ENCODE measurements at regions not wholly inside any gene's neighbourhood (a gene's known extent, or its start where the extent isn't known, plus 50 kb on each side); places are given as distances from the start of the nearest gene placed in this dataset.

GRCh38 chr18:24926649-24927048, 425.3 kb downstream of the ZNF521 start:
- TF ChIP-seq TAF1 (IDR thresholded peaks at IDR 0.05; ENCODE audit: borderline replicate concordance, insufficient read depth, low read length) (no peak), POLR2AphosphoS5 (IDR thresholded peaks at IDR 0.05; ENCODE audit: low read depth, low read length) (no peak), REST (IDR thresholded peaks at IDR 0.05; ENCODE audit: insufficient read depth in 1 of 2, low read depth in 2 of 2, low read length in 2 of 2) (no peak), SIN3A (IDR thresholded peaks at IDR 0.05; ENCODE audit: borderline replicate concordance, insufficient read depth, low read length) (no peak)
